Middle frontal gyrus (tissue), 1 donor: ENCODE measurements at regions not wholly inside any gene's neighbourhood (a gene's known extent, or its start where the extent isn't known, plus 50 kb on each side); places are given as distances from the start of the nearest gene placed in this dataset.

Source experiments
- DNase-seq: peaks from one replicate; pipeline ENCODE4 v3.0.0-alpha.2; 2015; ENCODE audit warnings: low spot score; ENCODE audit errors: extremely low spot score

DNA sequence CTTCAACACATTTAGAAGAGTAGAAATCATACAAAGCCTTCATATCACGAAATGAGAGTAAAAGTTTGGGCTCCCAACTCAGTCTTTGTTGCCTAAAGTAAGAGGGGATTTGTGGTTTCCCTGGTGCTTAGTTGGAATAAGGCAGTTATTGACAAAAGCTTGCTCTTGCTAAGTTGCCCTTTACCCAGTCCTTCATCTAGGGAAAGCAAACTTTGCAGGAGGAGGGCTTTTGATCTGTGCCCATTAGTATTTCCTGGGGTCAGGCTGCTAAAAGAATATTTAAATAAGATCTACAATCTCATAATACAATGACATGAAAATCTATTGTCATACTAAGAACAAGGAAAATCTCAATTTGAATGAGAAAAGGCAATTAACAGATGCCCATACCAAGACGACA, 84.1 kb upstream of the ACO1 start:
- no peak for DNase-seq

DNA sequence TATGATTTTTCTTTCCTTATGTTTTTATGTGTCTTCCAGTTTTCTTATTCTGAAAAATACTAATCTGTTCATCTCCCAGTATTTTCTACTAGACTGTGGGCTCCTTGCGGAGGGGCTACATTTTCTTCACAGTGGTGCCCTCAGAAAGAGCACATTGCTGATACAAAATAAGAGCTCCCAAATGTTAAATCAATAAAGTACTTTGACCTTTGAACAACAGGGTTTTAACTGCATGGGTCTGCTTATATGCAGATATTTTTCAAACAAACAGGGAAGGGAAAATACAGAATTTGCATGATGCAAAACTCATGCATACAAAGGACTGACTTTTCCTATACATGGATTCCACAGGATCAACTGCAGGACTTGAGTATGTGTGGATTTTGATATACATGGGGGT, 79.9 kb upstream of the ACO1 start:
- DNase-seq = no peak

GRCh38 chr9:32306006-32306405, 78.4 kb upstream of the ACO1 start:
- DNase-seq = no peak

DNA sequence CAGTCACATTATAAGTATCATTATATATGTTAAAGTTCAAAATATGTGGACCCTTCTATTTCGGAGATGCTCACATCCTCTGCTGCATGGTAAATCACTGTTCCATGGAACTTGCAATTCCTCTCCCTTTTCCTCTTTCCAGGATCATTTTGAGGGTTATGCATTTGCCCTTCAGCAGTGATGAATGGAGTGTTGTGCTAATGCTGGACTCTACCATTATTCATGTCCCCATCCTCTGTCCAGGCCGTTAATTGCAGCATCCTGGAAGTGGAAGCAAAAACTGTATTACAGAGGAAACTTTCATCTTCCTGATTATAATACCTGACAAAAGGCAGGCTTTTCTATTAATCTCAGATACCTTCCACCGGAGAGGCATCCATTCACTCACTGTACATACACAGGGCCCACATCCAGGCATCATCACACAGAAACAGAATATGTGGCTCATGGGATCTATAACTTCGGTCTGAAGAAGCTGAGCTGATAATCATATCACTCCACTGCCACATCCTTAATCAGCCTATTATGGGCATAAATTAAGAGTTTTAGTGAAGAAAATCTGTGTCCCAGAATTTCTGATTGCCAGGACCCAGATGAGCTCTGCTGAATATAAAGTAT, 65.0 kb upstream of the ACO1 start:
- no peak for DNase-seq

GRCh38 chr9:32322622-32323021, 61.8 kb upstream of the ACO1 start:
- DNase-seq = no peak

GRCh38 chr9:32326146-32326545, 58.3 kb upstream of the ACO1 start:
- DNase-seq = no peak

DNA sequence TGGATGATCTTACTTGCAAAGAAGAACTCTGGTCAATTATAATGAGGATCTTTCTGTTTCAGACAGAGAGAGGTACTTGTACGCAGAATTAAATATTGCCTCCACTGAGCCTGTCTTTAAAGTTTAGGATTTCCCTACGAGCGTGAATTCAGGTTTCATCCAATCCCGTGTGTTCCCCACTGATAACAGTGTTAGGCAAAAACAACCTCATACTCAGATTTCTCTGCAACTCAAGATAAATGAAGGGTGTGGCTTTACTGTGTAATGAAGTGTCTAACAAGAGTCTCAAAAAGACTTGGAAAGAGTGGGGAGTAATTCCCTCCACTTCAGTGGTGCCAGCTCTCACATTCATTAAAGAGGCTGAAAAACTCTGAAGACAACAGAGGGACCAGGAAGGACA, 53.2 kb upstream of the ACO1 start:
- DNase-seq = no peak

- DNase-seq = no peak
Measured at GRCh38 chr9:32334112-32334511, 50.3 kb upstream of the ACO1 start.
